Fibroblast of pulmonary artery (primary cell): ENCODE measurements at regions not wholly inside any gene's neighbourhood (a gene's known extent, or its start where the extent isn't known, plus 50 kb on each side); places are given as distances from the start of the nearest gene placed in this dataset.

ENCODE experiments used
- DNase-seq: peaks from one replicate; pipeline ENCODE4 v3.0.0-alpha.2; 2010; ENCODE audit warnings: low read depth
- H3K4me3 ChIP-seq: replicated peaks from 2 replicates; pipeline ENCODE4 v1.5.1; 2011; ENCODE audit warnings: low read depth, mild to moderate bottlenecking, control low read depth, low read length, moderate library complexity
- TF ChIP-seq, protein P1 (sequence below): IDR thresholded peaks from 2 replicates; pipeline ENCODE4 v1.5.1; 2011; ENCODE audit warnings: mild to moderate bottlenecking, control low read depth, low read length, inconsistent platforms; ENCODE audit errors: missing control alignments

- no peak for DNase-seq
- no peak overlapping the region for H3K4me3 ChIP-seq
- TF ChIP-seq, protein P1, sequence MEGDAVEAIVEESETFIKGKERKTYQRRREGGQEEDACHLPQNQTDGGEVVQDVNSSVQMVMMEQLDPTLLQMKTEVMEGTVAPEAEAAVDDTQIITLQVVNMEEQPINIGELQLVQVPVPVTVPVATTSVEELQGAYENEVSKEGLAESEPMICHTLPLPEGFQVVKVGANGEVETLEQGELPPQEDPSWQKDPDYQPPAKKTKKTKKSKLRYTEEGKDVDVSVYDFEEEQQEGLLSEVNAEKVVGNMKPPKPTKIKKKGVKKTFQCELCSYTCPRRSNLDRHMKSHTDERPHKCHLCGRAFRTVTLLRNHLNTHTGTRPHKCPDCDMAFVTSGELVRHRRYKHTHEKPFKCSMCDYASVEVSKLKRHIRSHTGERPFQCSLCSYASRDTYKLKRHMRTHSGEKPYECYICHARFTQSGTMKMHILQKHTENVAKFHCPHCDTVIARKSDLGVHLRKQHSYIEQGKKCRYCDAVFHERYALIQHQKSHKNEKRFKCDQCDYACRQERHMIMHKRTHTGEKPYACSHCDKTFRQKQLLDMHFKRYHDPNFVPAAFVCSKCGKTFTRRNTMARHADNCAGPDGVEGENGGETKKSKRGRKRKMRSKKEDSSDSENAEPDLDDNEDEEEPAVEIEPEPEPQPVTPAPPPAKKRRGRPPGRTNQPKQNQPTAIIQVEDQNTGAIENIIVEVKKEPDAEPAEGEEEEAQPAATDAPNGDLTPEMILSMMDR: no peak
These were observed 205.2 kb upstream of the RTL1 start for GRCh38 chr14:101108579-101109346.

DNA sequence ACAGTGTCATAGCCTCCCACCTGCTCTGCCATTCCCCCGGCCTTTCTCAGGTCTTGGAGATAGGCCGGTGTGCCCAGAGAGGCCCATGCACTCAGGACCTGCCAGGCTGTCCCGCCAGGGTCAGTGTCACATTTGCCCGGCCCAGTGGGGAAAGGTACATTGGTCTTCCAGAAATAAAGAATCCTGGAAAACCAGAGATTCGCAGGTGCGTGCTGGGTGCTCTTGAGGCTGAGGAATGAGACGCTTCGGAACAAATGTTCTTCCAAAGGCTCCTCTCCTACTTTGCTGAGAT, 205.8 kb upstream of the RTL1 start:
- TF ChIP-seq, protein P1: no peak
- no peak for DNase-seq
- no peak overlapping the region for H3K4me3 ChIP-seq

GRCh38 chr14:101109981-101110728, 206.6 kb upstream of the RTL1 start:
- no peak for DNase-seq
- no peak overlapping the region for H3K4me3 ChIP-seq
- TF ChIP-seq, protein P1: no peak

GRCh38 chr14:101110729-101111619, 207.5 kb upstream of the RTL1 start:
- no peak overlapping the region for H3K4me3 ChIP-seq
- no peak for DNase-seq
- TF ChIP-seq, protein P1: no peak

DNA sequence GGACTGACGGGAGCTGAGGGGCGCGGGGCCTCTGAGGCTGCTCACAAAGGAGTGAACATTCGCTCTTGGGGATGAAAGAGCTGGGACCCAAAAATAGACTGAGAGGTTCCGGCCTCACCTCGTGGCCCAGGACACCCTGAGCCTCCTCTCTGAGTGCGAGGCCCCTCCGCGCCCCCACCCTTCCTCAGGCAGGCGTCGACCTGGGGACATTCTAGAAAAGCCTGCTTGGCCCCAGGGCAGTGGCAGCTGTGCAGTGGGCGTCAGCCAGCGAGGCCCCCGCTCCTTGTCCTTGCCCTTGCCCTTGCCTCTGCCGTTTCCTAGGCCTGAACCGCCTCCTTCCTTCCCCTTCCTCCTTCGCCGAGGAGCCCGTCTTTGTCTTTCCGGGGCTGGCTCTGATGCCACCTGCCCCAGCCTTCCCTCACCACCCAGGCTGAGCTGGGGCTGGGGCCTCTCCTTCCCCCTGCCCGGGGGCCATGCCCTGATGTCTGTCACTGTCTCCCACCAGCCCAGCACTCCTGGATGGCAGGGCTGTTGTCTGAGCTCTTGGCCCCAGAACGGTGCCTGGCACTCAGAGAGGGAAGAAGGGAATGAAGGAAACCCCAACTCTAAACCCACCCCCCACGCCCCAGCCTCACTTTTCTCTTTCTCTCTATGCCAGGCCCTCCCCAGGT, 208.2 kb upstream of the RTL1 start:
- DNase-seq: no peak
- TF ChIP-seq, protein P1: no peak
- H3K4me3 ChIP-seq: no peak overlapping the region

- no peak for DNase-seq
- no peak overlapping the region for H3K4me3 ChIP-seq
- TF ChIP-seq, protein P1: no peak
These were observed 209.0 kb upstream of the RTL1 start for GRCh38 chr14:101112351-101113107.
